ENCODE measurements at regions not wholly inside any gene's neighbourhood (a gene's known extent, or its start where the extent isn't known, plus 50 kb on each side); places are given as distances from the start of the nearest gene placed in this dataset.
"Not testable (repeated sequence)": the region's sequence is repeated elsewhere in the genome, so short reads cannot be mapped to it uniquely, and the experiment has no call there.

DNA sequence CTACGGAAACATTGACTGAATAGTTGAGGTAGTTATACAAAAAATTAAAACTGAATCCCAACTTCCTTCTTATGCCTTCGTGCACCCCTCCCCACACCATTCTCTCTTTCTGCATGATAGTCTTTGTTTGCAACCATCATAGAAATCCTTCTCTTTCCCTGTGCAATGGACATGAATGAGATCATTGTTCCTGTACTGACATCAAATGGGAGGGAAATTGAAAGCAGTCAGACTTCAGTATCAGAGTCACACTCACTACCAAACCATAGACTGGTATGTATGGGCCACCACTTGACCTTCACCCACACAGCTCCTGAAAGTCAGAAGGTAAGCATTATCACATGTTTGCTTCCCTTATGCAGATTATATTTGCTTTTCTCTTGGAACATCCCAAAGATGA lies 782.8 kb downstream of the BCL11A start:
- DNase-seq (ENCODE audit: low read depth in 4 of 4, low spot score in 3 of 4): no peak

DNA sequence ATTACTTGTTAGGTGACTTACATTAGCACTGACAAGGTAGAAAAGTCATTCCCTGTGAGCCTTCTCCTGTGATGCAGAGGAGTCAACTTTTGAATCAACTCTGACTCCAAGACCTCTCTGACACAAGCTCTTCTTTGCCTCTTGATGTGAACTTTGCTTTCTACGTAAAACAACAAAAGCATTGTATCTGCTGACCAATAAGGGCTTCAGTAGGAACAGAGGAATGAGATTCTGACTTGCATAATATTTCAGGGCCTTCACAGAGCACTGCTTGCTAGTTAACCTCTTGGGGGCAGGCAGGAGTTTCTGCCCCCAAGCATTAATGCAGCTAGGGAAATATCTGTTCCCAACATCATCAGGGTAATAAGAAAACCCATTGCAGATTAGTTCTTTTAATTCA lies 791.5 kb downstream of the BCL11A start:
- no peak for DNase-seq (ENCODE audit: low read depth in 4 of 4, low spot score in 3 of 4)

DNA sequence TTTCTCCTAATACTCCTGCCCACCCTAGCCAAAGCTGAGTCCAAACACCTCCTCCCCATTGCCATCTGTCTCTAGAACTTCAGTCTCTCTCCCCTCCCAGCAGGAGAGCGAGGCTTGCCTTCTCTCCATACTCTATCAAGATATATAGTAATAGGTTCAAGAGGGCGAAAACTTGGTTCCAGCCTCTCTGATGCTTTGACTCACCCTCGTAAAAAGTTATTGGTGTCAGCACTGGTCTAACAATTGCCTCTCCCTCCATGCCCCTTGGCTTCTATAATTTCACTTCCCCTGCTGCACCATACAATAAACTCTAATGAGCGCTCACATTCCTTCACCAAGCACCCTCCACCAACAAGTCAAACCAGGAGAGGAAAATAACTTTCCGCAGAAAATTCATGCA lies 797.3 kb downstream of the BCL11A start:
- DNase-seq (ENCODE audit: low read depth in 4 of 4, low spot score in 3 of 4): peak in 1 of 4 donors; percentile 18

DNA sequence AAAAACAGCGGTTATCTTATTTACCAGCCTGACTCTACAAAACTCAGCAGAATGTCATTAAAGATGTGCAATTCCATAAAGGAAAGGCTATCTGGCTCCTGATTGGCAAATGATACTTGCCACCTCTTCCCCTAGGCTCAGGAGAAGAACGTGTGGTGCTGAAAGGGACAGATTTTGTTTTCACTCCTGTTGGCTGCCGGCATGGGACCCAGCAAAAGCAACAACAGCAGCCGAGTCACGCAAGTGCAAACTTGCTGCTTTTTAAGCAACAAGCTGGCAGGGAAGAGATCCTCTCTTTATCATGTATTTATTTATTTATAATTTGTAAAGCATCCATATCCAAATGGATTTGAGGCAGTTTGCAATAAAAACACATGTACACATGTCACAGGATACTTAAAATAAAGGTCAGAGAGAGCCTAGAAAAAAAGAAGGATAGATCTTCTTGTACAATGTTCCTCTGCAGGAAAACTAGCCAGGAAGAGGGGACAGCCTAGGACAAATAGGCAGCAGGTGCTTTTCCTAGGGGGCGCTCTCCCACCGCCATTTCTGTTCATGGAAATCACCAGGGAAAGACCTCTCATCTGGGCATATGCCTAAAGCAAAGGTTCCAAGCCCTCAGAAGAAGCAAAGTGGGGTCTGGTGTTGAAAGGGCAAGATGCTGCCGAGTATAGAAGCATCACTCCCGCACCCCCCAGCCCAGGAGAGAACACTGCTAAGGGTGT lies 799.3 kb downstream of the BCL11A start:
- DNase-seq (ENCODE audit: low read depth in 4 of 4, low spot score in 3 of 4): no peak

DNA sequence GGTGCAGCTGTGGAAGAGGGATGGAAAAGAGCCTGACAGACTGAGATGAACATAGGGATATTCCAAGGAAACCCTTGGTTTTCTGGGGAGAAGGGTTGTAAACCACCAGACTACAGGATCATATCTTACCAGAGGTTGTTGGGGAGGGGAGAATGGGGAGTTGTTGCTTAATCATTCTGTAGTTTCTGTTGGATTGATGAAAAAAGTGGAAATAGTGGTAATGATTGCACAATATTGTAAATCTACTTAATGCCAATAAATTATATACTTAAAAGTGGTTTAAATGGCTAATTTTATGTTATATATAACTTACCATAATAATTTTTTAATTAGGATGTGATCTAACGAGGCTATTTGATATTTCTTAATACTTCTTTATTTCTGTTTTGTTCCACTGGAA lies 800.9 kb downstream of the BCL11A start:
- DNase-seq (ENCODE audit: low read depth in 4 of 4, low spot score in 3 of 4): no peak

DNA sequence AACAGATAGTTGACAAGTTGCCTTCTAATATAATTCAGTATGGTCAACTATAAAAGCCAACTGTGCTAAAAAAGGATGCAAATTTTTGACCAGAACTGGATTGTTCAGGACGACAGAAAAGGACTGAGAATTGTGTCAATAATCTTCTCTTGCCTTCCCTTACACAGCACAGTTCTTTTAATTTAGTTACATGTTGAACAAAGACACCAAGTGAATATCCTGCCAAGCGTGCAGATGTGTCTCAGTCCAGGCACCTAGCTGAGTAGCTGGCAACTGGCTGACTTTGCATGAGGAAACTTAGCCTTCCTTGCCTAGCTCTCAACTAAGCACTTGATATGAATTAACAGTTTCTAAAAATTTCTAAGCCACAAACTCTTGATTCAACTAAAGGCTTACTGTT lies 801.4 kb downstream of the BCL11A start:
- no peak for DNase-seq (ENCODE audit: low read depth in 4 of 4, low spot score in 3 of 4)

DNA sequence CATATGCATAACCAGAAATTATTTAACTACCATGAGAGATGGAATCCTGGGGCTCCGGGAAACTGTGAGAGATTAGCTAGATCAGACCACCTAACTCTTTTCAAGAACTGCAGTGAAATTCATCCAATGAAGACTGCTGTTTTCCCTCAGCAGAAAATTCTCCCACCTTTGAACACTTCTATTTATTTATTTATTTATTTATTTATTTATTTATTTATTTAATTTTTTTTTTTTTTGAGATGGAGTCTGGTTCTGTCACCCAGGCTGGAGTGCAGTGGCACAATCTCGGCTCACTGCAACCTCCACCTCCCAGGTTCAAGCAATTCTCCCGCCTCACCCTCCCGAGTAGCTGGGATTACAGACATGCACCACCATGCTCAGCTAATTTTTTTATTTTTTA lies 802.2 kb downstream of the BCL11A start:
- not testable (repeated sequence) for DNase-seq (ENCODE audit: low read depth in 4 of 4, low spot score in 3 of 4)

DNA sequence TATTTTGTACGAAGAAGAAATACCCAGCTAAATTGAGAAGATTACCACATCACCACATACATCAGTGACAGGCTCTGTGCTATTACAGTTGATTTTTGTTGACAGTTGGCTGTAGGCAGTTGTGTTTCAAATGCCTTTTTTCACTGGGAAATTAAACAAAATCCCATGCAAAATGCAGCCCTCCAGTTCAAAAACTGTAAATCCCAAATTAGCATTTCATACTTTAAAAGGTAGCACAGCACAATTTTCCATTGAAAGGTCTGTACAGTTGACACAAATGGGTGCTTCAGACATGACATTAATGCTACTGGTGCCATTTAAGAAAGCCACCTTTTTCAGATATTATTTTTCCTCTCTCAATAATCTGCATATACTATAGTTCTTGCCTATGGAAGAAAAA lies 807.2 kb downstream of the BCL11A start:
- DNase-seq (ENCODE audit: low read depth in 4 of 4, low spot score in 3 of 4): no peak

DNA sequence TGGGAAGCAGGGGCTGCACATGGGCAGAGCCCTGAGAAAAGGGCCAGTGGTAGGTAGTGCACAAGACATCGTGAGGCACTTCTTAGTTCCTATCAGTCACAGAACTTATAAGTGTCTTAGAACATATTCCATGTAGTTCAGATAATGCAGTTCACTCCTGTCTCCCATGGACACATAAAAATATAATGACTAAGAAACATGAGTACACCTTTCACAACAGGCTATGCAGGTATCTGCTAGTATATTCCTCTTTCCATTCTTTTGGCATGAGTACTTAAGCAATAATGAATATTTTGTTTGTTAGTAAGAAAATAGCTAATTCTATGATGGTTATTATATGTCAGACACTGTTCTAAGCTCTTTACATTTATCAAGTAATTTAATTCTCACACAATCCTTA lies 808.4 kb downstream of the BCL11A start:
- no peak for DNase-seq (ENCODE audit: low read depth in 4 of 4, low spot score in 3 of 4)

DNA sequence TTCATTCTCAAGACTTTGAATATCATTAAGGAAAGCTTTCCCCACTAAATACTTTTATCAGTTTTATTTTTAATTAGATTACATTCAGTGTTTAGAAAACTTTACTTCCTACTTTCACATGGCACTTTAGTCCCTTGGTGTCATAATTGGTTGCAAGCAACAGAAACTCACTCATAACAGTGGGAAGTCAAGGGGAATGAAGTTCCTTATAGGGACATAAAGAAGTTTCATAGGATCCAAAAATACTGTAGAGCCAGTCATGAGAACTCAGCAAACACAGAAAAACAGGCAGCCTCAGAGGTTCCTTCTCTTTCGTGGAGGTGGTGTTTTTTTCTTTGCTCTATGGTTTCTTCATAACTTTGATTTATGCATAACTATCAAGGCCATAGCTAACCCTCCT lies 809.0 kb downstream of the BCL11A start:
- no peak for DNase-seq (ENCODE audit: low read depth in 4 of 4, low spot score in 3 of 4)

DNA sequence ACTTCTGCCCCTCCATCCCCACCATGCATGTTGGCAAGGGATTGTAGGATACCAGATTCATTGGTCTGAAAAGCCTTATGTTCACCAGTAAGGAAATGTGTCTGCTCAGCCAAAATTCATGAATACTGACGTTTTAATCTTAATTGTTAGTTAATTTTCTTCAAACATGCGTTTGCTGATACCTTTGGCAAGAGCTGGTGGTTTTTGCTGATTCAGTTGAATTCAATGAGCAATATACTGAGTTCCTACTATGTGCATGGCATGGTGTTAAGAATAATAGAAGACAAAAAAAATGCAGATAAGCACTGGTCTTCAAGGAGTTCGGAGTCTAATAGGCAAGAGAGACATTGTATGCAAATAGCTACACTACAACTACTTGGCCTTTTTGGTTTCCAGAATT lies 811.6 kb downstream of the BCL11A start:
- DNase-seq (ENCODE audit: low read depth in 4 of 4, low spot score in 3 of 4): no peak

DNA sequence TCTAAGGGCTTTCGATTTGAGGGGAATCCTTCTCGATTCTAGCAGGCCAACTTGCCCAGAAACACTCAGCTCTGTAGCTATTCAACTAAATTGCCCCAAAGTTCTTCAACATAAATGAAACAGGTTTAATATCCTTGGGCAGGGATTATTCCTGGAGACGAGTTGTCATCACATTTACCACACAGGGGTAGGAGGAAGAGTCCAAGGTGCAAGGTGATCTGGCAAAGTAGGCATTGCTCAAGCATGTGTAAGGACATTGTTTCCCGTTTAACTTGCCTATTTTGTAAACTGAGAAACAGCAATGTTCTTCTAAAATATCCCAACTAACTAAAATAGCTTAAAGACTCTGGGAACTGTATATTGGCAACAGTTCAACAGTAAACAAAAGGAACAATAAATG lies 814.3 kb downstream of the BCL11A start:
- DNase-seq (ENCODE audit: low read depth in 4 of 4, low spot score in 3 of 4): no peak

DNA sequence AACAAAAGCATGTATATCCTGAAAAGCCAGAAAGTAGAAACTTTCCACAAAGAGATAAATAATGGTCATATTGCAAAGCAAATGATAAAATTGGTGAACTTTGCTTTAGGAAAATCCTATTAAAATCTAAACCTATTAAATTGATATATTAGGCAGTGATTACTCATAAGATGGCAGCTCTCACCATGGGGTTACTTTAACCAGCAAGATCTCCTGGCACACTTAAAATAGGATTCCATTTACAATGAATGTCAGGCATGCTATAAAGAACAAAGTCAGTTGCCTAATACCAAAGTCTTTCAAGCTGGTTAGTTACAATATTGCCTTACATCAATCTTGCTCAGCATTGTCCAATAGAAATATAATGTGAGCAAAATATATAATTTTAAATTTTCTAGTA lies 816.2 kb downstream of the BCL11A start:
- DNase-seq (ENCODE audit: low read depth in 4 of 4, low spot score in 3 of 4): no peak

DNA sequence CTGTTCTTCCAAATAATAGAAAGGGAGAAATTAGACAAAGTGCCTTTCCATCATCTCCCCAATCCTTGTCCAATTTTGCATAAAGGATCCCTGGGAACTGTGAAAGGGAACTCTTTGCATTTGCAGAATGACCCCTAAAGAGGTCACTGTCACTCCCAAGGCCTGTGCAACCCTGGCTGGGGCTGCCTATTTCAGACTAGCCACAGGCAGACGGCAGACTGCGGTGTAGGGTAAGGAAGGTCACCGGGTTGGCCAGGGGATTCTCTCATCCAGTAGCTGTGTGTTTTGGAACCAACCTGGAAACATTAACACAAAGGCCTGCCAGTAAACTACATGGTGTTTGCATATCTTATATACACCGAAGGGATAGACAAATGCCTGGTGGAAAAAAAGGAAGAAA lies 818.7 kb downstream of the BCL11A start:
- no peak for DNase-seq (ENCODE audit: low read depth in 4 of 4, low spot score in 3 of 4)

DNA sequence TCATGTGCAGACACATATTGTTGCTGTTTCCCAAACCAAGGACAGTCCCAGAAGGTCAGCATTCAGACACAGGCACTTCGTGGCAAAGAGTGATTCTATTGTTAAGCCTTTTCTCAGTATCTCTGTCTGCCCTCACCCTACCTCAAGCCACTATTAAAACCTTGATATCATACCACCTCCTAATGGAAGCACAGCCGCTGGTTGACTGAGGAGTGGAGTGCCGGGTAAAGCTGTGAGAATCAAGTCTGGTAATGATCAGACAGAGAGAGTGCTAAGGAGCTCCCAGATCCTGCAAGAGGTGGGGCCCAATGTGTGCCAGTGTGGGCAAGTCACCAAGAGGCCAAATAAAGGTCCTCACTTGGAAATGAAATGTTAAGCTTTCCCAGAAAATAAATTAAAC lies 819.5 kb downstream of the BCL11A start:
- no peak for DNase-seq (ENCODE audit: low read depth in 4 of 4, low spot score in 3 of 4)

DNA sequence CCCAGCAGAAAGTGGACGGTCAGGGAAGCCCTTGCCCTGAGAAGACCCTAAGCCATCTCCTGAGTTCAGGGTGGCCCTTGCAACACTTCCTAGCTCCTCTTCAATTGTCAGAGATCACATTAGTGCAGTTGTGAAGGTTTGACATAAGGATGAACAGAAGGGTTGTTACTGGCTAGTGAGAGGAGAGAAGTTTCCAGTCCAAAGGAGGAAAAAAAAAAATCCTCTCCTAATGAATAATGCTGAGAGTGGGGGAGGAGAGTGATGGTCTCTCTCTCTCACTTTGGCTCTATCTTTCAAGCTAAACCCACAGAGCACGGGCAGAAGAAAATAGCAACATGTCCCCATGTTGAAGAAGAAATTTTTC lies 819.9 kb downstream of the BCL11A start:
- DNase-seq (ENCODE audit: low read depth in 4 of 4, low spot score in 3 of 4): no peak

DNA sequence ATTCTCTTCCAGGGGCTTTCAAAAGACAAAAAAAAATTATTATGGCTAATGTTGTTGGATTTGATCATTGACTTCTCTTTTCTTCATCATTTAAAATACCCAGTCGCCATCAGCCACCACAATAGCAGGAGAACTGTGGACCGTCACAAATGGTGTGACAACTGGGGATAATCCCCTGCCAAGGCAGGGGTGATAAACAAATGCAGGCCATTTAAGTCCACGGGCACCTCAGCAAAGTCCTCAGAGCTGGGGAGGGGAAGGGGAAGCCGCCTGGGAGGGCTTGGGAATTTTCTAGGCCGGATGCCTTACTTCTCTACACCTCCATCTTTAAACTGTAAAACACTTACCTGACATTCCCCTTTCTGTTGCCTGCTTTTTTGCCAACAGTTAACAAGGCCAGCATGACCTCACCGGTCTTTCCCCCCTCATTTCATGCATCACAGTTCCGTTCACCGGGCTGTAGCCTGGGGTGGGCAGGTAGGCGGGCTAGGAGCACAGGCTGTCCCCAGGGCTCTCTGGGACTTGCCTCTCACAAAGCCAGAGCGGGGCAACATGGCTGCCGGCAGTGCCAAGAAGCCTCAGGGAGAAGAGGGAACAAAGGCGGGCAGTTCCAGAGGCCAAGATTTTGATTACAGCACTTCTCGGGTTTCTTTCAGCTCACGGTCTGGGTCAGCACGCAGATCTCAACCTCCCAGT lies 820.4 kb downstream of the BCL11A start:
- DNase-seq (ENCODE audit: low read depth in 4 of 4, low spot score in 3 of 4): no peak

DNA sequence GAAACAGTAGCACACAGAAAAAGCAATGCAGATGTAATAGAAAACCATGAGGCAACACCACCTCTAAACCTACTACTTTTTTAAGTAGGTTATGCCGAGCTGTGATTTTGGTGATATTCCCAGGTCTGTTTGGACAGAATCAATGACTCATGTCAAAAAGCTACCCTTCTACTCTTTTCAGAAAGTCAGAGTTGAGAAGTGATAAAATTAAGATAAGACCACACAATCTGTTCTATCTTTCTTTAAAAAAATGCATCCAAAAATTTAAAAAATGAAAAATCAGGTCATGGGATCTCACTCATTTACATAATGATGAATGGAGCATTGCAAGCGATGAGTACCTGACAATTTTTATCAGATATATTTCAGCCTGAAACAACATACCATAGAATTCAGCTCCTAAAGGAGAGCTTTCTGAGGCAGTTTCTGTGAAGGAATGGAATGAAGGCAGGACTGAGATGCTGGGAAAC lies 826.3 kb downstream of the BCL11A start:
- DNase-seq (ENCODE audit: low read depth in 4 of 4, low spot score in 3 of 4): no peak

DNA sequence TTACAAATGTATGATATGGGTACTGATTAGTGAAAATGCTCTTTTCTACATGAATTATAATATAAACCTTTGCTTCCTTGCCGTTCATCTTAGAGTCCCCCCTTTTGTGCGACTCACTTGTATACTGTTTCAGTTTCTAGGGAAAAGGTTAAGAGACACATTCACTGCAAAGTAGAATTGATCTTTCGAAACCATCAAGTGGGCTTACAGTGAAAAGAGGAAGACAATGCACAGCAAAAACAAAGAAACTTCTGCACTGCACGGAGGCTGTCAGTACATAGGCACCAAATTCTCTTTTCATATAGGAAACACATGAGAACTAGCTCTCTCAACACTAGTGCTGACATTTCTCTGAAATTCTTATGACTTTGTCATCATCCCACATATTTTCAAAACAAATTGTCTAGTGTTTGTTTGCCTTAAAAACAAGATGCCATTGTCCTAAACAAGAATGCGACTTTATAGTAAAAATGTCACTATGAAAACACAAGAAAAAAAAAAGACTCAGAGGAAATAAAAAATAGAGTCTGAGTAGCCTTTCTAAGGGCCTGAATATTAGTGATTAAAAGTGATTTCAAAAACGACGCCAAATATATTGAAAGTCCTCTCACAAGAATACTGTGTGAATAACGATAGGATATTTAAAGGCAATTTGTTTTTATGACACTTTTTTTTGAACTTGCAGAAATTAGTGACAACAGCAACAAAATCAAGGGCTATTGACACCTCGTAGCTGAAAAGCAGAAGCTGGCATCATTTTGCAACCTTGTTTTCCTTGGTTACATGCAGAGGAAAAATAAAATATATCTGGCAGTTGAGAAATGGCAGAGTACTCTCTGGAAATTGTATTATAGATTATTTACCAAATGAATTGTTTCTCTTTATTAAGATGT lies 827.0 kb downstream of the BCL11A start:
- no peak for DNase-seq (ENCODE audit: low read depth in 4 of 4, low spot score in 3 of 4)

DNA sequence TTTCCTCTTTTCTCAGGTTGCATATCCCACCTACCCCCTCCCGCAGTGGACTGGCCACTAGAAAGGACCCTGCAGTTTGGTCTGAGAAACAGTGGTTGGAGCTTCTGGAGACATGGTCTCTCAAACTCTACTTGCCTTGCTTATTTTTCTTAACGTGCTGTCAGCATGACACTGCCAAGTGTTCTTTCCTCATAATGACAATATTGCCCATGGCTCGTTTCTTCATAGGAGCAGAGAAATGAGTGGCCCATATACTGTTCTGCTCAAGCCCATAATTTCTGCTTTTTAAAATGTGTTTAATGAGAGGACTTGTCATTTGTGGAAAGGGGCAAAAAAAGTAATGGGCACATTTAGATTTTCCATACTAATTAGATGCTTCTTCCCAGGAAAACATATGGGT lies 828.7 kb downstream of the BCL11A start:
- no peak for DNase-seq (ENCODE audit: low read depth in 4 of 4, low spot score in 3 of 4)

DNA sequence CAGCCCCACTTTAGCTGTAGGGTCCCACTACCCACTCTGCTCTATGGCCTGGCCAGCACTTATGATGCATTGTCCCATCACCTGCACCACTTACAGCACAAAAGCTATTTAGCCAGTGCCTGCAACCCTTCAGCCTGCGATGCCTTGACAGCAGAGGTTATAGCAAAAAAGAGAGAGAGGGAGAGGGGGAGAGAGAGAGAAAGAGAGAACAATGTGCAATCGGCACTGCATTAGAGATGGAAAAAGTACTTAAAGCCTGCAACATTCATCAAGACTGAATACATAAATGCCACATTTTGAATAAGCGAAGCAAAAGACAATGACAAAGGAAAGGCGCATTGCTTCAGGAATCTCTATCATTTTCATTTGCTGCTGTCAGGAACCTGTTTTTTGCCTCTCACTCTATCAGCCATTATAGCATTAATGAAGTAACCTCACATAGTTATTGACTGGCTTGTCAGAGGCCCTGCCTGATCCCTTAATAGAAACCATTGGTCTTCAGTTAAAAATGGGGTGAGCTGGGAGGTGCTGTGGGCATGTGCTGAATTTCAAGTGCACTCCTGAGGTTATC lies 833.1 kb downstream of the BCL11A start:
- no peak for DNase-seq (ENCODE audit: low read depth in 4 of 4, low spot score in 3 of 4)

All from right renal pelvis (tissue), 4 donors.